Uterus (tissue), 3 donors: ENCODE measurements at regions not wholly inside any gene's neighbourhood (a gene's known extent, or its start where the extent isn't known, plus 50 kb on each side); places are given as distances from the start of the nearest gene placed in this dataset.

Experiments used
- DNase-seq, 2 donors: peaks; one replicate each; pipeline ENCODE4 v3.0.0-alpha.2; 2019 to 2020
- H3K27ac ChIP-seq, 2 donors: fragments of 200-600 bp; sonication (generic); 1 replicate in 1 of 2; 2 replicates in 1 of 2; pipeline ENCODE4 v1.5.1; 2016 to 2018
- H3K27me3 ChIP-seq, 2 donors: fragments of 200-600 bp; sonication (generic); one replicate each; pipeline ENCODE4 v1.5.1; 2018 to 2019; ENCODE audit warnings: control low read depth in 1 of 2
- H3K36me3 ChIP-seq, 2 donors: fragments of 200-600 bp; sonication (generic); one replicate each; pipeline ENCODE4 v1.5.1; 2019; ENCODE audit warnings: control low read depth in 1 of 2
- H3K4me1 ChIP-seq, 2 donors: fragments of 200-600 bp; sonication (generic); one replicate each; pipeline ENCODE4 v1.5.1; 2018 to 2019; ENCODE audit warnings: control low read depth in 1 of 2
- H3K4me3 ChIP-seq, 2 donors: fragments of 200-600 bp; sonication (generic); 1 replicate in 1 of 2; 2 replicates in 1 of 2; pipeline ENCODE4 v1.5.1; 2018 to 2019; ENCODE audit warnings: mild to moderate bottlenecking in 1 of 2
- H3K9me3 ChIP-seq, 2 donors: fragments of 200-600 bp; sonication (generic); one replicate each; pipeline ENCODE4 v1.5.1; 2019; ENCODE audit warnings: control low read depth in 1 of 2
- POLR2A ChIP-seq, 2 donors: fragments of 450-650 bp; IDR thresholded peaks; one replicate each; pipeline ENCODE4 v1.6.1; 2016; ENCODE audit warnings: antibody characterized with exemption in 2 of 2, mild to moderate bottlenecking in 1 of 2, moderate library complexity in 1 of 2
- intact Hi-C: fragments of 100-400 bp; cut with DNase I; formaldehyde crosslinking; loops from one replicate; pipeline ENCODE4 v1.15.1; 2023; ENCODE audit warnings: low total_unique reads
- TF ChIP-seq, protein P1 (sequence below), 4 experiments: fragments of 200-600 bp in 2 of 4; fragments of 450-650 bp in 2 of 4; sonication (generic) in 2 of 4; IDR thresholded peaks; one replicate each; pipeline ENCODE4 v1.5.1; 2016 to 2019; ENCODE audit warnings: antibody characterized with exemption in 4 of 4, mild to moderate bottlenecking in 2 of 4, moderate library complexity in 1 of 4
- donor health status: DM: yes; HTN: yes; CAD: no.

- H3K9me3 ChIP-seq, result no peaks in the 10 kb centered on the region
- no peaks in the 10 kb centered on the region for H3K36me3 ChIP-seq
- intact Hi-C loops, result no loop called here
- no peak for TF ChIP-seq POLR2A (IDR thresholded peaks at IDR 0.05)
- TF ChIP-seq, protein P1, sequence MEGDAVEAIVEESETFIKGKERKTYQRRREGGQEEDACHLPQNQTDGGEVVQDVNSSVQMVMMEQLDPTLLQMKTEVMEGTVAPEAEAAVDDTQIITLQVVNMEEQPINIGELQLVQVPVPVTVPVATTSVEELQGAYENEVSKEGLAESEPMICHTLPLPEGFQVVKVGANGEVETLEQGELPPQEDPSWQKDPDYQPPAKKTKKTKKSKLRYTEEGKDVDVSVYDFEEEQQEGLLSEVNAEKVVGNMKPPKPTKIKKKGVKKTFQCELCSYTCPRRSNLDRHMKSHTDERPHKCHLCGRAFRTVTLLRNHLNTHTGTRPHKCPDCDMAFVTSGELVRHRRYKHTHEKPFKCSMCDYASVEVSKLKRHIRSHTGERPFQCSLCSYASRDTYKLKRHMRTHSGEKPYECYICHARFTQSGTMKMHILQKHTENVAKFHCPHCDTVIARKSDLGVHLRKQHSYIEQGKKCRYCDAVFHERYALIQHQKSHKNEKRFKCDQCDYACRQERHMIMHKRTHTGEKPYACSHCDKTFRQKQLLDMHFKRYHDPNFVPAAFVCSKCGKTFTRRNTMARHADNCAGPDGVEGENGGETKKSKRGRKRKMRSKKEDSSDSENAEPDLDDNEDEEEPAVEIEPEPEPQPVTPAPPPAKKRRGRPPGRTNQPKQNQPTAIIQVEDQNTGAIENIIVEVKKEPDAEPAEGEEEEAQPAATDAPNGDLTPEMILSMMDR (IDR thresholded peaks at IDR 0.05), result no peak
- no peaks in the 10 kb centered on the region for H3K27me3 ChIP-seq
- no peak for DNase-seq
- no peaks in the 10 kb centered on the region for H3K4me1 ChIP-seq
- no peak overlapping the region for H3K27ac ChIP-seq
- no peak overlapping the region for H3K4me3 ChIP-seq
Observed at GRCh38 chr6:40946738-40947301, 92.2 kb downstream of the UNC5CL start.

- H3K9me3 ChIP-seq, result no peaks in the 10 kb centered on the region
- DNase-seq, result no peak
- TF ChIP-seq, protein P1 (IDR thresholded peaks at IDR 0.05), result no peak
- no peak for TF ChIP-seq POLR2A (IDR thresholded peaks at IDR 0.05)
- H3K36me3 ChIP-seq, result no peaks in the 10 kb centered on the region
- H3K27me3 ChIP-seq, result no peaks in the 10 kb centered on the region
- no peak overlapping the region for H3K27ac ChIP-seq
- H3K4me3 ChIP-seq, result no peak overlapping the region
- H3K4me1 ChIP-seq, result no peaks in the 10 kb centered on the region
- intact Hi-C loops, result no loop called here
Observed at GRCh38 chr6:40937491-40937890, 101.5 kb downstream of the UNC5CL start.

DNA sequence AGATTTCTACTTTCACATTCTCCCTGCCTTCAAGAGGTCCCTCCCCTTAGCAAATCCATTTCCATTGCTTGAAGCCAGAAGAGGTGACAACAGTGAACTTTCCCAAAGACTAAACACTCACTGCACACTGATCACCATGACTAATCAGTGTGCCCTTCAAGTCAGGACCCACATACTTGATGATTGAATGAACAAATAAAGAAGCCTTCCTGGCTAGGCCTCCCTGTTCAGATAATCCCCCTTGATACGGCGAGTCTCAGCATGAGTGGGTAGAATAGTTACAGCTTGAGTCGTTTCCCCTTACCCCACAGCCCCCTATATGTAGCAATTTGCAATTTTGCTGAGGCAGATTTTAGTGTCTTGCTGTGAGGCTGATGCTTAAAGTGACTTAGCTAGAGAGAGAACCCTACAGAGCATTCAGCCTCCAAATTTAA is 102.2 kb downstream of the UNC5CL start:
- Histone ChIP-seq H3K27me3 (no peaks in the 10 kb centered on the region), H3K4me3 (no peak overlapping the region), H3K4me1 (no peaks in the 10 kb centered on the region), H3K36me3 (no peaks in the 10 kb centered on the region), H3K27ac (no peak overlapping the region), H3K9me3 (no peaks in the 10 kb centered on the region)
- DNase-seq, result no peak
- intact Hi-C loops, result no loop called here
- no peak for TF ChIP-seq POLR2A (IDR thresholded peaks at IDR 0.05)

DNA sequence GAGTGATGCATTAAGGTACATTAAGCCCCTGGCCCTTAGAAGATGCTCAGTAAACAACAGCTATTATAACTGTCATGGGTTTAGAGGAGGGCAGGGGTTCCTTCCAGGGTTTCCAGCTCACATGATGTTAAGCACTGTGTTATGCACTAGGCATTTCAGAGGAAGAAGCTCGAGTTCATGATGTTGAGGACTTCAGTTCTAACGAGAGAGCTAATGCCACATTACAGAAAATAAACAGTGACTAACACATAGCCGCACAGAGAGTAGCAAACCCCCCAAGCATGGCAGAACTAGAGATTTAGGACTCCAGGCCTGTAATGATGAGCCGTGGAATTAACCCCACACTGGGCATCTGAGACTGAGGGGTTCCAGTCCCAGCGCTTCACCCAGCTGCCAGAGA is 105.2 kb downstream of the UNC5CL start:
- Histone ChIP-seq H3K36me3 (no peaks in the 10 kb centered on the region), H3K27ac (no peak overlapping the region), H3K4me1 (no peaks in the 10 kb centered on the region), H3K9me3 (no peaks in the 10 kb centered on the region), H3K4me3 (no peak overlapping the region), H3K27me3 (no peaks in the 10 kb centered on the region)
- DNase-seq, result no peak
- intact Hi-C loops, result no loop called here
- no peak for TF ChIP-seq POLR2A (IDR thresholded peaks at IDR 0.05)
- TF ChIP-seq, protein P1 (IDR thresholded peaks at IDR 0.05), result no peak

- no peak for TF ChIP-seq POLR2A (IDR thresholded peaks at IDR 0.05)
- TF ChIP-seq, protein P1 (IDR thresholded peaks at IDR 0.05), result no peak
- H3K4me3 ChIP-seq, result no peak overlapping the region
- no peaks in the 10 kb centered on the region for H3K9me3 ChIP-seq
- DNase-seq, result no peak
- intact Hi-C loops, result no loop called here
- H3K36me3 ChIP-seq, result no peaks in the 10 kb centered on the region
- no peaks in the 10 kb centered on the region for H3K4me1 ChIP-seq
- H3K27me3 ChIP-seq, result no peaks in the 10 kb centered on the region
- no peak overlapping the region for H3K27ac ChIP-seq
Observed at GRCh38 chr6:40932953-40933352, 106.1 kb downstream of the UNC5CL start.

GRCh38 chr6:40932366-40932765 is 106.7 kb downstream of the UNC5CL start:
- no peak for DNase-seq
- TF ChIP-seq POLR2A (IDR thresholded peaks at IDR 0.05), result no peak
- TF ChIP-seq, protein P1 (IDR thresholded peaks at IDR 0.05), result no peak
- no peaks in the 10 kb centered on the region for H3K9me3 ChIP-seq

More at GRCh38 chr6:40932366-40932765, 106.7 kb downstream of the UNC5CL start:
- H3K27me3 ChIP-seq, result no peaks in the 10 kb centered on the region
- H3K27ac ChIP-seq, result no peak overlapping the region
- intact Hi-C loops, result no loop called here
- H3K4me3 ChIP-seq, result no peak overlapping the region
- no peaks in the 10 kb centered on the region for H3K4me1 ChIP-seq
- H3K36me3 ChIP-seq, result no peaks in the 10 kb centered on the region
